HepG2 (cell line): ENCODE measurements at regions not wholly inside any gene's neighbourhood (a gene's known extent, or its start where the extent isn't known, plus 50 kb on each side); places are given as distances from the start of the nearest gene placed in this dataset.

Experiments
- ARHGAP35 ChIP-seq: sonication (generic); formaldehyde crosslinking; IDR thresholded peaks from 2 replicates; pipeline ENCODE4 v1.9.0; 2022; ENCODE audit warnings: mild to moderate bottlenecking, inconsistent platforms, moderate library complexity, missing genetic modification reagents, borderline replicate concordance
- ATF2 ChIP-seq: sonication (generic); formaldehyde crosslinking; IDR thresholded peaks from 2 replicates; pipeline ENCODE4 v1.4.0; 2020; ENCODE audit warnings: missing genetic modification reagents
- EP300 ChIP-seq, 3 experiments: sonication (generic) in 1 of 3; formaldehyde crosslinking in 1 of 3; IDR thresholded peaks; 2 replicates each; pipeline versions ENCODE4 v1.5.1 to v1.6.1; 2011 to 2020; ENCODE audit warnings: low read depth in 2 of 3, low read length in 2 of 3, borderline replicate concordance in 1 of 3, improper control_type of control experiment in 1 of 3, mild to moderate bottlenecking in 1 of 3, missing genetic modification reagents in 1 of 3, moderate library complexity in 1 of 3
- ETS1 ChIP-seq: sonication (generic); formaldehyde crosslinking; IDR thresholded peaks from 2 replicates; pipeline ENCODE4 v1.4.0; 2020; ENCODE audit warnings: missing genetic modification reagents
- FOXP4 ChIP-seq: sonication (generic); formaldehyde crosslinking; IDR thresholded peaks from 2 replicates; pipeline ENCODE4 v1.4.0; 2020; ENCODE audit warnings: missing genetic modification reagents
- MYPOP ChIP-seq: sonication (generic); formaldehyde crosslinking; IDR thresholded peaks from 2 replicates; pipeline ENCODE4 v1.8.1; 2023; ENCODE audit warnings: mild to moderate bottlenecking, moderate library complexity, missing genetic modification reagents
- SOX13 ChIP-seq, 3 experiments: fragments of 450-650 bp in 1 of 3; sonication (generic) in 1 of 3; formaldehyde crosslinking in 1 of 3; IDR thresholded peaks in 2 of 3; conservative IDR thresholded peaks in 1 of 3; 2 replicates each; pipeline versions ENCODE4 v1.5.0 to v1.6.1; 2016 to 2020; ENCODE audit warnings: antibody characterized with exemption in 1 of 3, mild to moderate bottlenecking in 1 of 3, missing compliant biosample characterization in 1 of 3, missing genetic modification reagents in 1 of 3, moderate library complexity in 1 of 3
- STAT5B ChIP-seq: sonication (generic); formaldehyde crosslinking; IDR thresholded peaks from 2 replicates; pipeline ENCODE4 v1.4.0; 2020; ENCODE audit warnings: missing genetic modification reagents
- ZHX1 ChIP-seq: sonication (generic); formaldehyde crosslinking; IDR thresholded peaks from 2 replicates; pipeline ENCODE4 v1.8.1; 2022; ENCODE audit warnings: low read depth, mild to moderate bottlenecking, missing genetic modification reagents
- ZMYM4 ChIP-seq: sonication (generic); formaldehyde crosslinking; IDR thresholded peaks from 2 replicates; pipeline ENCODE4 v1.8.1; 2023; ENCODE audit warnings: mild to moderate bottlenecking, missing genetic modification reagents
- ZNF543 ChIP-seq: sonication (generic); formaldehyde crosslinking; IDR thresholded peaks from 2 replicates; pipeline ENCODE4 v1.4.0; 2020; ENCODE audit warnings: mild to moderate bottlenecking, missing genetic modification reagents
- ZNF629 ChIP-seq: sonication (generic); formaldehyde crosslinking; conservative IDR thresholded peaks from 2 replicates; pipeline ENCODE4 v1.5.0; 2020; ENCODE audit warnings: missing genetic modification reagents
- ZNF891 ChIP-seq: sonication (generic); formaldehyde crosslinking; IDR thresholded peaks from 2 replicates; pipeline ENCODE4 v1.5.0; 2020; ENCODE audit warnings: mild to moderate bottlenecking, missing genetic modification reagents

- peak; percentile 95 for TF ChIP-seq SOX13 (IDR thresholded peaks at IDR 0.05)
- peak in 1 of 2 experiments; percentile 96; a peak in 2 of 4 replicates for TF ChIP-seq SOX13 (CRISPR knock-in tag; conservative IDR thresholded peaks at IDR 0.05 in 1 of 2, IDR thresholded peaks at IDR 0.05 in 1 of 2)
- TF ChIP-seq ATF2 (CRISPR knock-in tag), result peak; percentile 82; the same call in 1 of the 2 replicates
- no peak for TF ChIP-seq ETS1 (CRISPR knock-in tag)
- TF ChIP-seq MYPOP (CRISPR knock-in tag), result peak; percentile 57; the same call in 1 of the 2 replicates
- TF ChIP-seq ARHGAP35 (CRISPR knock-in tag), result peak; percentile 89
- TF ChIP-seq ZNF629 (CRISPR knock-in tag), result peak; percentile 67; the same call in 1 of the 2 replicates
- TF ChIP-seq ZHX1, result no peak
- peak; percentile 95 to 100 for TF ChIP-seq EP300 (IDR thresholded peaks at IDR 0.05; ENCODE audit: low read depth in 2 of 2, low read length in 2 of 2)
- peak; percentile 99 for TF ChIP-seq EP300 (CRISPR knock-in tag; IDR thresholded peaks at IDR 0.05; ENCODE audit: borderline replicate concordance)
- TF ChIP-seq STAT5B (CRISPR knock-in tag), result peak; percentile 53; the same call in 1 of the 2 replicates
- TF ChIP-seq ZMYM4 (CRISPR knock-in tag), result peak; percentile 53; the same call in 1 of the 2 replicates
- TF ChIP-seq FOXP4 (CRISPR knock-in tag), result peak; percentile 98
- no peak for TF ChIP-seq ZNF891 (CRISPR knock-in tag)
- peak; percentile 79 for TF ChIP-seq ZNF543
Observed at GRCh38 chr20:50399917-50400704, 110.1 kb upstream of the PTPN1 start (continued).
